ENCODE measurements at regions not wholly inside any gene's neighbourhood (a gene's known extent, or its start where the extent isn't known, plus 50 kb on each side); places are given as distances from the start of the nearest gene placed in this dataset.
"Not testable (repeated sequence)": the region's sequence is repeated elsewhere in the genome, so short reads cannot be mapped to it uniquely, and the experiment has no call there.

GRCh38 chrX:89635887-89636286 is 285.8 kb upstream of the TGIF2LX start:
- TF ChIP-seq POLR2A (IDR thresholded peaks at IDR 0.05; ENCODE audit: low read depth, low read length); TAF1 (IDR thresholded peaks at IDR 0.05; ENCODE audit: borderline replicate concordance, low read depth, low read length): not testable (repeated sequence)

Data from GM12892 (cell line).